HCEC 1CT (cell line): ENCODE measurements at regions not wholly inside any gene's neighbourhood (a gene's known extent, or its start where the extent isn't known, plus 50 kb on each side); places are given as distances from the start of the nearest gene placed in this dataset.
"Not testable (repeated sequence)": the region's sequence is repeated elsewhere in the genome, so short reads cannot be mapped to it uniquely, and the experiment has no call there.

Experiments used
- DNase-seq: peaks from one replicate; pipeline ENCODE4 v3.0.0-alpha.2; 2017

- no peak for DNase-seq
Observed at GRCh38 chr11:29224739-29225384, 792.0 kb downstream of the KCNA4 start.

GRCh38 chr11:29219531-29219930, 797.3 kb downstream of the KCNA4 start:
- DNase-seq: not testable (repeated sequence)

- no peak for DNase-seq
Observed at GRCh38 chr11:29217901-29218300, 798.9 kb downstream of the KCNA4 start.

GRCh38 chr11:29214833-29215232, 802.0 kb downstream of the KCNA4 start:
- DNase-seq: no peak

GRCh38 chr11:29211202-29211601, 805.6 kb downstream of the KCNA4 start:
- DNase-seq: no peak

GRCh38 chr11:29210426-29210825, 806.4 kb downstream of the KCNA4 start:
- no peak for DNase-seq

- peak; percentile 3 for DNase-seq
Observed at GRCh38 chr11:29208117-29208516, 808.7 kb downstream of the KCNA4 start.

- DNase-seq: no peak
Observed at GRCh38 chr11:29200791-29201562, 815.9 kb downstream of the KCNA4 start.

GRCh38 chr11:29190313-29190712, 826.5 kb downstream of the KCNA4 start:
- no peak for DNase-seq

- DNase-seq: no peak
Observed at GRCh38 chr11:29187215-29187614, 829.6 kb downstream of the KCNA4 start.

GRCh38 chr11:29184939-29185890, 831.6 kb downstream of the KCNA4 start:
- DNase-seq: peak; percentile 95

- DNase-seq: no peak
Observed at GRCh38 chr11:29183301-29183700, 833.5 kb downstream of the KCNA4 start.

- DNase-seq: peak; percentile 79
Observed at GRCh38 chr11:29173660-29174062, 843.2 kb downstream of the KCNA4 start.

GRCh38 chr11:29171360-29171950, 845.4 kb downstream of the KCNA4 start:
- no peak for DNase-seq

GRCh38 chr11:29166306-29166705, 850.5 kb downstream of the KCNA4 start:
- DNase-seq: no peak

GRCh38 chr11:29163231-29163630, 853.6 kb downstream of the KCNA4 start:
- DNase-seq: no peak

- DNase-seq: no peak
Observed at GRCh38 chr11:29162491-29162890, 854.3 kb downstream of the KCNA4 start.

- peak; percentile 26 for DNase-seq
Observed at GRCh38 chr11:29161191-29161590, 855.6 kb downstream of the KCNA4 start.

GRCh38 chr11:29159552-29160465, 857.0 kb downstream of the KCNA4 start:
- DNase-seq: peak; percentile 72

- peak; percentile 21 for DNase-seq
Observed at GRCh38 chr11:29153078-29153477, 863.8 kb downstream of the KCNA4 start.

- DNase-seq: not testable (repeated sequence)
Observed at GRCh38 chr11:29142573-29142972, 874.3 kb downstream of the KCNA4 start.

GRCh38 chr11:29135504-29135903, 881.3 kb downstream of the KCNA4 start:
- DNase-seq: peak; percentile 35
